RWPE2 (cell line): ENCODE measurements at regions not wholly inside any gene's neighbourhood (a gene's known extent, or its start where the extent isn't known, plus 50 kb on each side); places are given as distances from the start of the nearest gene placed in this dataset.

Experiments
- ATAC-seq: fragments of 200-7000 bp; cut with Tn5 transposase; 3 replicates; pipeline ENCODE4 v1.9.1; 2021; ENCODE audit warnings: low read depth
- DNase-seq: peaks from one replicate; pipeline ENCODE4 v3.0.0-alpha.2; 2020; ENCODE audit warnings: low spot score
- H3K27ac ChIP-seq: fragments of 450-650 bp; 2 replicates; pipeline ENCODE4 v1.5.1; 2017; ENCODE audit warnings: mild to moderate bottlenecking; ENCODE audit not compliant: poor library complexity, severe bottlenecking
- H3K27me3 ChIP-seq: fragments of 250-450 bp; sonication (Bioruptor Pico); 2 replicates; pipeline ENCODE4 v1.5.1; 2021; ENCODE audit warnings: mild to moderate bottlenecking, moderate library complexity; ENCODE audit not compliant: insufficient read depth, poor library complexity, severe bottlenecking
- H3K36me3 ChIP-seq: fragments of 250-450 bp; sonication (Bioruptor Pico); 2 replicates; pipeline ENCODE4 v1.5.1; 2020; ENCODE audit warnings: low read depth, mild to moderate bottlenecking, moderate library complexity
- H3K4me1 ChIP-seq: fragments of 250-450 bp; sonication (Bioruptor Pico); 2 replicates; pipeline ENCODE4 v1.5.1; 2021; ENCODE audit warnings: mild to moderate bottlenecking, moderate library complexity; ENCODE audit not compliant: insufficient read depth, poor library complexity, severe bottlenecking
- H3K4me3 ChIP-seq: fragments of 250-450 bp; sonication (Bioruptor Pico); 2 replicates; pipeline ENCODE4 v1.5.1; 2021; ENCODE audit warnings: mild to moderate bottlenecking, moderate library complexity; ENCODE audit not compliant: severe bottlenecking
- H3K9me3 ChIP-seq: fragments of 250-450 bp; sonication (Bioruptor Pico); 2 replicates; pipeline ENCODE4 v1.5.1; 2021; ENCODE audit warnings: mild to moderate bottlenecking, moderate library complexity; ENCODE audit not compliant: severe bottlenecking
- TF ChIP-seq, protein P1 (sequence below): fragments of 450-650 bp; IDR thresholded peaks from one replicate; pipeline ENCODE4 v1.5.1; 2017; ENCODE audit warnings: mild to moderate bottlenecking, moderate library complexity; ENCODE audit not compliant: poor library complexity, severe bottlenecking

DNA sequence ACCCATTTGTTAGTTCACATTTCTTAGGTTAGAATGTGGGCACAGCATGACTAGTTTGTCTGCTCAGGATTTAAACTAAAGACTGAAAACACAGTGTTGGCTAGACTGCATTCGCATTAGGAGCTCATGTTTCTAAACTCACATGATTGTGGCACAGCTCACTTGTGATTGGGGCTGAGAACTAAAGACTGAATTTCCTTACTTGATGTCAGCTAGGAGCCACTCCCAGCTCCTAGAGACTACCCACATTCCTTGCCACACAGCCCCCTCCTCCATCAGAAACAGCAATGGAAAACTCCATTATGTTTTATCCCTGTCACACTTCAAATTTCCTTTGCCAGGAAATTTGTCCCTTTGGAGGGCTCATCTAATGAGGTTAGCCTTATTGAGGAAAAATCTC, 170.2 kb upstream of the NUDT6 start:
- Histone ChIP-seq H3K4me1 (no peaks in the 10 kb centered on the region), H3K27ac (no peak overlapping the region), H3K9me3 (no peaks in the 10 kb centered on the region), H3K4me3 (no peak overlapping the region), H3K36me3 (peaks cover 3% of the 10 kb centered on the region; the same call in 1 of the 2 replicates), H3K27me3 (no peaks in the 10 kb centered on the region)
- no peak for ATAC-seq
- TF ChIP-seq, protein P1, sequence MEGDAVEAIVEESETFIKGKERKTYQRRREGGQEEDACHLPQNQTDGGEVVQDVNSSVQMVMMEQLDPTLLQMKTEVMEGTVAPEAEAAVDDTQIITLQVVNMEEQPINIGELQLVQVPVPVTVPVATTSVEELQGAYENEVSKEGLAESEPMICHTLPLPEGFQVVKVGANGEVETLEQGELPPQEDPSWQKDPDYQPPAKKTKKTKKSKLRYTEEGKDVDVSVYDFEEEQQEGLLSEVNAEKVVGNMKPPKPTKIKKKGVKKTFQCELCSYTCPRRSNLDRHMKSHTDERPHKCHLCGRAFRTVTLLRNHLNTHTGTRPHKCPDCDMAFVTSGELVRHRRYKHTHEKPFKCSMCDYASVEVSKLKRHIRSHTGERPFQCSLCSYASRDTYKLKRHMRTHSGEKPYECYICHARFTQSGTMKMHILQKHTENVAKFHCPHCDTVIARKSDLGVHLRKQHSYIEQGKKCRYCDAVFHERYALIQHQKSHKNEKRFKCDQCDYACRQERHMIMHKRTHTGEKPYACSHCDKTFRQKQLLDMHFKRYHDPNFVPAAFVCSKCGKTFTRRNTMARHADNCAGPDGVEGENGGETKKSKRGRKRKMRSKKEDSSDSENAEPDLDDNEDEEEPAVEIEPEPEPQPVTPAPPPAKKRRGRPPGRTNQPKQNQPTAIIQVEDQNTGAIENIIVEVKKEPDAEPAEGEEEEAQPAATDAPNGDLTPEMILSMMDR, result no peak
- DNase-seq, result no peak

DNA sequence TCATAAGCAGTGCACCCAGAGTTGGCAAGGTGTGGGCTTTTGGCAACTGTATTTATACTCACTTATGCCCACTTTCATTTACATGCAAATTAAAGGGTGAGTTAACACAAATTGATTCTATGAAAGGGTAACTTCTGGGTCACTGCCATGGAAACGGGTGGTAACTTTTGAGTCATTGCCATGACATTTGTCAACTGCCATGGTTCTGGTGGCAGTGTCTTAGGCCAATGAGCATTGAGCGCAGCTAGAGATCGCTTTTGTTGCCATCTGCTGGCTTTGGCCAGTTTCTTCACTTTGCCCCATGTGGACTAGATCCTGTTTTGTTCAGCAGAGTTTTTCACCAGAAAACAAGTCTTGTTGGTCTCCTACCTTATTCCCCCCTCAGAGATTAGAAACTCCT, 170.8 kb upstream of the NUDT6 start:
- H3K27ac ChIP-seq, result no peak overlapping the region
- no peaks in the 10 kb centered on the region for H3K9me3 ChIP-seq
- no peaks in the 10 kb centered on the region for H3K27me3 ChIP-seq
- H3K4me1 ChIP-seq, result no peaks in the 10 kb centered on the region
- peaks cover 3% of the 10 kb centered on the region; the same call in 1 of the 2 replicates for H3K36me3 ChIP-seq
- TF ChIP-seq, protein P1, result no peak
- no peak overlapping the region for H3K4me3 ChIP-seq
- no peak for ATAC-seq
- DNase-seq, result no peak

DNA sequence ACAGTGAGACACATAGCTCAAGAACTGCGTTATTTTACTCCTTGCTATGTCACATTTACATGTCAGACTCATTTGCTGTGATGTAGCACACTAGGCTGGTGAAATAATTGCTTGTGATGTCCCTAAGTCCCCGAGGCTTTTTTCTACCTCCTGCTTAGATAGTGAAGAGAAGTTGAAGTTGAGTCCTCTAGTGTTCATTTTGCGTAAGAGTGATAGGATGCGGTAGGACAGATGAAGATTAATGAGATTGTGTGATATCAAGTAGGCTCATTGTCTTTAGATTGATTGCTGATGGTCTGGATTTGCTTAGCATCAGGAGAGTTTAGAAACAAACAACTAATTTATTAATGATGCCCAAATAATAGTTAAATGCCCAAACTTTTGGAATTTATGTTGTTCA, 173.6 kb upstream of the NUDT6 start:
- ATAC-seq, result no peak
- Histone ChIP-seq H3K27ac (no peak overlapping the region), H3K36me3 (no peaks in the 10 kb centered on the region), H3K4me3 (no peak overlapping the region), H3K9me3 (no peaks in the 10 kb centered on the region), H3K27me3 (no peaks in the 10 kb centered on the region), H3K4me1 (no peaks in the 10 kb centered on the region)
- DNase-seq, result no peak
- TF ChIP-seq, protein P1, result peak; percentile 27

DNA sequence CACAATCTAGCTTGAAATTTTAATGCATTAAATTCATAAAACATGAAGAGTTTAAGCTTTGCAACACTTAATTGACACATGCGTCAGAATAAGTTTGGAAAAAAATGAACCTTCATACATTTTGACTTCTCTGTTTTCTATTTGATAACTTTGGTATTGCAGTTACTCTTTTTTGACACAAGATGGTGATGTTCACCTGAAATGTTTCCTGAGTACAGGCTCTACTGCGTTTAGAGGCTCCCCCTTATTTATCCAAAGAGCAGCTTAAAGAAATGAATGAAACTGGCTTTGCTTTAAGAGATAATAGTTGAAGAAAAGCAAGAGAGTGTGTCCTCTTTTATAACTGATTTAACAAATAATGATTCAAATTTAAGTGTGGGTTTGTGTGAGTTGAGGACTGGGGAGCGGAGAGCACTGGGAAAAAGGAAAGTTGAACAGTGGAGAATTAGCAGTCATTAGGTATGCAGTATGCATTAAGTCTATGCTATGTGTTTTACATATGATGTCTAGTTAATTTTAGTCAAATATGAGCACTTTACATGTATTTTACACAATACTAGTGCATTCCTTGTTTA, 180.6 kb upstream of the NUDT6 start:
- H3K27ac ChIP-seq, result no peak overlapping the region
- no peaks in the 10 kb centered on the region for H3K36me3 ChIP-seq
- DNase-seq (no peak), ATAC-seq (peak; percentile 46; the same call in 2 of the 3 replicates)
- no peaks in the 10 kb centered on the region for H3K4me1 ChIP-seq
- TF ChIP-seq, protein P1, result peak; percentile 82
- no peak overlapping the region for H3K4me3 ChIP-seq
- H3K9me3 ChIP-seq, result no peaks in the 10 kb centered on the region
- no peaks in the 10 kb centered on the region for H3K27me3 ChIP-seq

DNA sequence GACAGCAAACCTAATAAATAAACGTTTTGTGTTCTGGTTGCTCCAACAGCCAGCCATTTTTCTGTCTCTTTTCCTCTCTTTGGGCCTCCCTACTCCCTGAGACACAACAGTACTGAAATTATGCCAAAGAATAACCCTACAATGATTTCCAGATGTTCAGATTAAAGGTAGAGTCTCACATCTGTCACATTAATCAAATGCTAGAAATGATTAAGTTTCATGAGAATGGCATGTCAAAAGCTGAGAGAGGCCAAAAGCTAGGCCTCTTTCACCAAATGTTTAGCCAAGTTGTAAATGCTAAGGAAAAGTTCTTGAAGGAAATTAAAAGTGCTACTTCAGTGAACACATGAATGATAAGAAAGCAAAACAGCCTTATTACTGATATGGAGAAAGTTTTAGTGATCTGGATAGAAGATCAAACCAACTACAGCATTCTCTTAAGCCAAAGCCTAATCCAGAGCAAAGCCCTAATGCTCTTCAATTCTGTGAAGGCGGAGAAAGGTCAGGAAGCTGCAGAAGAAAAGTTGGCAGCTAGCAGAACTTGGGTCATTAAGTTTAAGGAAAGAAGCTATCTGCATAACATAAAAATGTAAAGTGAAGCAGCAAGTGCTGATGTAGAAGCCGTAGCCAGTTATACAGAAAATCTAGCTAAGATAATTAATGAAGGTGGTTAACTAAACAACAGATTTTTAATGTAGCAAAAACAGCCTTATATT, 182.1 kb upstream of the NUDT6 start:
- ATAC-seq (no peak), DNase-seq (no peak)
- TF ChIP-seq, protein P1, result no peak
- no peaks in the 10 kb centered on the region for H3K4me1 ChIP-seq
- H3K9me3 ChIP-seq, result no peaks in the 10 kb centered on the region
- no peak overlapping the region for H3K4me3 ChIP-seq
- H3K27me3 ChIP-seq, result no peaks in the 10 kb centered on the region
- H3K36me3 ChIP-seq, result no peaks in the 10 kb centered on the region
- H3K27ac ChIP-seq, result no peak overlapping the region
